LNCAP (cell line): ENCODE measurements at regions not wholly inside any gene's neighbourhood (a gene's known extent, or its start where the extent isn't known, plus 50 kb on each side); places are given as distances from the start of the nearest gene placed in this dataset.

ENCODE experiments used
- CTCF ChIP-seq: fragments of 450-650 bp; IDR thresholded peaks from 2 replicates; pipeline ENCODE4 v1.5.1; 2017; ENCODE audit warnings: mild to moderate bottlenecking

DNA sequence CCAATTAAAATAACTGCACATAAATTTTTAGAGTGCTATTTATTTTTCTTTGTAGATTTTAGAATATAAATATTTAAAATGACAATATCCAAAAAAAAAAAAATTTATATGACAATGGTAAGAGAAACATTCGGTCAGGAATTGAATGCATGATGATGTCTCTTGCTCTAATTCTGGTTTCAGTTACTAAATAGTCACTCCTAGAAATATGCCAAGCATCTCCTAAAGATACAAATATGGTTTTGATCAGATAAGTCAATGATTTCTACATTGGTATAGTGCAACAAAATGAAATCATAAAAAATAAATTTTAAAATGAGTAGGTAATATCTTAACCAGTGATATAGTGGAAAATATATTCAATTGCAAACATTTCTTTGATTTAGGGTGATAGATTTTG is 95.9 kb upstream of the ACKR3 start:
- no peak for TF ChIP-seq CTCF

- no peak for TF ChIP-seq CTCF
Observed at GRCh38 chr2:236479814-236480213, 89.8 kb upstream of the ACKR3 start.

GRCh38 chr2:236483102-236483501 is 86.5 kb upstream of the ACKR3 start:
- no peak for TF ChIP-seq CTCF

DNA sequence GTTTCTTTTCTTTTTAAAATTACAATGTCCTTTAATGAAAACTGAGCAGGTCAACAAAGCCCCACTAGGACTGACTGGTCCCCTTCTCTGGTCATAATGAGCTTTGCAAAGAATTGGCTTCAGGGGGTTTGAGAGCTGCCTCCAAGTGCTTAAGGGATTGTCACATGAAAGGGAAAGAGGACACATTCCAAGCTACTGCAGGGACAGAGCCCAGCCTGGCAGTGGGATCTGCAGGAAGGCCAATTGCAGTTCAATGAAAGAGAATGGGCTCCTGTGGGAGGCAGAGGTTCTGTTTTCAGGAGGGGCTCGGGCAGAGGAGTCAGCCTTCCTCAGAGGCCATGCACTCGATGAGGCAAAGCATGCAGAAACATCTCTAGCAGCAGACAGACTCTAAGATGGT is 84.1 kb upstream of the ACKR3 start:
- no peak for TF ChIP-seq CTCF

DNA sequence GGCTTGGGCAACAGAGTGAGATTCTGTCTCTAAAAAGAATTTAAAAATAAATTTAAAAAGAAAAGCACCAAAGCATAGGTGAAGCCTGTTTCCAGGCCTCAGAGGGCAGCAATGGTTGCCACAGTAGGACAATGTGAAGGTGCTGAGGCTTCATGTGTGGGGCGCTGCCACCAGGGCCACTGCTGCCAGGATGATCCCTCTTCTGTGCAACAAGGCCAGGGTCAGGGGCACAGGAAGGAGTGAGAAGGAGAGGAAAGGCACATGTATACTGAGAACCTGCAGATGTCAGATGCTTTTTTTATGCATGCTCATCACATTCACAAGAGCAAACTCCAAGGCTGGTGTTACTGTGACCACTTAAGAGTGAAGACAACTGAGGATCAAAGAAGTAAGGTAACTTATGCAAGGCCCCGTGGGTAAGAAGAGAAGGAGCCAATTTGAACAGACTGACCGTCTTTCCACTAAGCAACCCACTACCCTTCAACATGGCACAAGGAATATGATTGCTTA is 79.7 kb upstream of the ACKR3 start:
- TF ChIP-seq CTCF = no peak

DNA sequence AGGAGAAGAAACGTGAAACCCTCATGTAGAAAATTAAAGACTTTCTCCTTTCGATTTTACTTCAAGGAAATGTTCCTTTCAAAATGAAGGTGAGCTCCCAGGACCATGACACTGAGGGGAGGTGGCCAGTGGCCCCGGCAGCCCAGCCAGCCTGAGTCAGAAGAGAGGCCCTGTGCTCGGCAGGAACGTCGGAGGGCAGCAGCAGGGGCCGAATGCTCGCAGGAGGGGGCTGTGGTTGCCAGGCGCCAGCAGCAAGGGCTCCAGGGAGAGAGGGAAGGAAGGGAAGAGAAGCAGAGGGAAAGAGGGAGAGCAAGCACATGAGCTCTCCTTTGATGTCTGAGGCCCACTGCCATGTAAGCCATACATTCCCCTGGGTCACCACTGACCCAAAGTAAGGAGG is 73.3 kb upstream of the ACKR3 start:
- TF ChIP-seq CTCF = no peak

- TF ChIP-seq CTCF = no peak
Observed at GRCh38 chr2:236498369-236498768, 71.3 kb upstream of the ACKR3 start.
